HS-5 (cell line): ENCODE measurements at regions not wholly inside any gene's neighbourhood (a gene's known extent, or its start where the extent isn't known, plus 50 kb on each side); places are given as distances from the start of the nearest gene placed in this dataset.
"Not testable (repeated sequence)": the region's sequence is repeated elsewhere in the genome, so short reads cannot be mapped to it uniquely, and the experiment has no call there.

Experiments used
- DNase-seq: peaks from one replicate; pipeline ENCODE4 v3.0.0-alpha.2; 2012; ENCODE audit warnings: low read depth

DNA sequence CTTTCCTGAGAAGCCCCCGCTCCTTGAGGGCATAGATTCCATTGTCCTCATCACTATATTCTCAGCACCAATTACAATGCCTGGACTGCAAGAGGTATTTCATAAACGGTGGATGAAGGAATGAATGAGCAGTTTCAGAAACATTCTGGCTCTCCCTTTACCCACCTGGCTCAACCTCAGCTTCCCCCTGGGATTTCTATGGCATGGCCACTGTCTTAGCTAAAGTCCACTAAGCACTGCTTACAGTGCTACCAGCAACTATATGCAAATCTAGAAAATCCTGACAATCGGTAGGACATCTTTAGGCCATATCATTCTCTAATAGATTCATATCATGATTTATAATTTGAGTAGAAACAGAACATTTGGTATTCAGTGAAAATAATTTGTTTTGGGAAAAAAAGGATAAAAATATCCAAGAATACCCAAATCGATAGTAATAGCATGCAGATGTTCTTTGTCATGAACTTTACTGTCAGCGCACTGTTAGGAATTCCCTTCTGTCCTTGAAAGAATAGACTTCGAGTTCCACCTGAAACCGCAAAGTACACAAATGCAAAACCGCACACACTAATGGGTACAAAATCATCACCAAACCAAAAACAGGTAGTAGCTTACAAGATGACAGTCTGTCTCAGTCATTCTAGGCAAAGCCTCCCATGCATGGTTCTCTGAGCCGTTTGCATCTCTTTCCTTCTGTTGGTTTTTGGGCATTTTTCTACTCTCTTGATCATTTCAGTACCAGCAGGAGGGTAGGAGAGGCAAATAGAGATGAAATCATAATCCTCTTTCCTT is 303.6 kb upstream of the ID2 start:
- no peak for DNase-seq

DNA sequence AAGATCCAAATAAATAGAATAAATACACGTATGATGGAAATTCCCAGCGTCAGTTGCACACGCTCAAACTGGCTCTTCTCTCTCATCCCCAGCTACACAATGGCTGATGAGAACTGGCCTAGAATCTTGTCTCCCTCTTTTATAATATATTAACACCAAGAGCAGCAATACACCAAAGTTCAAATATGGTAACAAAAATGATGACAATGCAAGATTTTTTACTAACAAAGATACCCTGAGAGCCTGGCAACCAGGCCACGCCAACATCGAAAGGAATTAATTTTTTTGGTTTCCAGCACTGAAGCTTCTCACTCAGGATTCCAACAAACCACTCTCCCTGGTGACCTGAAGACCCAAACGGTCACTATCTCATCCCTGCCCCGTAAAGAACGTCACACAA is 302.7 kb upstream of the ID2 start:
- DNase-seq: no peak

DNA sequence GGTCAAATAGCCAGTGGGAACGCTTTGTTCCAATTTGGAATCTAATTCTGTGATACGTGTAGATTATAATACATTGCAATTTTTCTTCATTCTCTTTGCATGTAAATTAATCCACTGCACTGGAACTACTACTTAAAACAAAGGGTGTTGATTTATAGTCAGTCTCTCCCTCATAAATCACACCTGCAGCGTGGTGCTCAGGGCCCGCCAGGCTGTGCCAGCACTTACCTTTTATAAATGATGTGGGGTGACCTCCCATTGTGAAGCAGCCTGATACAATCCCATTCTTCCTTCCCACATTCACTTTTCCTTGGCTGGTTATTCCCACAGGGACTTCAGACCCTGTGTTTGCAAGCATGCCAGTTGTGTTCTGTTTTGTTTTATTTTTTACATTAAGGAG is 302.3 kb upstream of the ID2 start:
- DNase-seq: no peak

DNA sequence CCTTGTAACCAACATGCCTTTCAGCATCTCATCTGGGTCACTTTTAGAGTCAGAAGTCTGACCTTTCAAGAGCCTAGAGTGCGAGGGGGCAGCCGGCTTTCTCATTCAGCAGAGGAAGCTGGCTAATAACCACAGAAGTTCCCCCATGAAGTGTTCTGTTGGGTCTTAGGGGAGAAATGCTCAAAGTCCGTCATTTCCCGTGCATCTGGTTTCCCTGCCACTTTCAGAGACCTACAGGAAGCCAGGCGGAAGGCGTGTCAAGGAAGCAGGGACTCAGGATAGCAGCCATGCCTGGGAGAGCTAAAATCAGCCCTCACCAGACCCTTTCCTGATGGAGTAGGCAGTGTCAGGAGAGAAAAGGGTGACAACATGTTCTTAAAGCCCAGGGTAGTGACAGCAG is 301.8 kb upstream of the ID2 start:
- DNase-seq: no peak

DNA sequence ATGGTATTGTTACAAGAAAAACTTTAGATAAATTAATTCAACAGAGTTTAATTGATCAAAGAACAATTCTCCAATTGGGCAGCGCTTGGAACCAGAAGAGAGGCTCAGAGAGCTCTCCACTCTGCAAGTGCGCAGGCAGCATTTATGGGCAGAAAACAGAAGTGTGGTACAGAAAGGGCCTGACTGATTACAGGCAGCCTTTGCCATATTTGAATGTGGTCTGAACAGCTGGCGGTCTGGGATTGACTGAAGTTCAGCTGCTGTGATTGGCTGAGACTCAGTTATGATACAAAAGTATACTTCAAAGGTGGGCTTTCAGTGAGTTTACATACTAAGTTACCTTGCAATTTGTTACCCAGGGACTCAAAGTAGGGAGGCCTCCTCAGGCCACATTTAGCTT is 301.3 kb upstream of the ID2 start:
- no peak for DNase-seq

DNA sequence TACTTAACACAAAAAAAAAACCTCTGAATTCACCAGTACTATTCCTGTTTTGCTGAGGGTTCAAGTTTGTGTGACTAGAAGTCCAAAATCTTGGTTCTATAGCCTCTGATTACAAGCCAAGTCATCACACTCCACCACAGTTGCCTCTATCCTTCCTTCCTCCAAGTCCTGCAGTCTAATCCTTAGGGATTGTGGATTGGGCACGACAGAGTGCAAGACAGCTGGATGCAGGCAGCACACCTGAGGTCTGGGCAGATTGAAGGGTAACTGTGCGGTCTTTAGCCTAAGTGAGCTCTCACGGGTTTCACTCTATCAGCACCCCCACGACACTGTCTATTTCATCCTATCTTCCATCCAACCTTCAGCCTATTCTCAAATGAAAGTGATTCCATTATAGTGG is 299.4 kb upstream of the ID2 start:
- no peak for DNase-seq

DNA sequence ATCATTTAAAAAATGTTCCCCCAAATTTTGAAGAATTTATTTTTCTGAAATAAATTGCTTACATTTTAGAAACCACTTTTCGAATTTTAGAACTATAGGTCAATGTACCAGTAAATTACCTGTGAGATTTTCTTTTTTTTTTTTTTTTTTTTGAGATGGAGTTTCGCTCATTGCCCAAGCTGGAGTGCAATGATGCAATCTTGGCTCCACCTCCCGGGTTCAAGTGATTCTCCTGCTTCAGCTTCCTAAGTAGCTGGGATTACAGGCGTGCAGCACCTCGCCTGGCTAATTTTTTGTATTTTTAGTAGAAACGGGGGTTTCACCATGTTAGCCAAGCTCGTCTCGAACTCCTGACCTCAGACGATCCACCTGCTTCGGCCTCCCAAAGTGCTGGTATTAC is 295.1 kb upstream of the ID2 start:
- not testable (repeated sequence) for DNase-seq

DNA sequence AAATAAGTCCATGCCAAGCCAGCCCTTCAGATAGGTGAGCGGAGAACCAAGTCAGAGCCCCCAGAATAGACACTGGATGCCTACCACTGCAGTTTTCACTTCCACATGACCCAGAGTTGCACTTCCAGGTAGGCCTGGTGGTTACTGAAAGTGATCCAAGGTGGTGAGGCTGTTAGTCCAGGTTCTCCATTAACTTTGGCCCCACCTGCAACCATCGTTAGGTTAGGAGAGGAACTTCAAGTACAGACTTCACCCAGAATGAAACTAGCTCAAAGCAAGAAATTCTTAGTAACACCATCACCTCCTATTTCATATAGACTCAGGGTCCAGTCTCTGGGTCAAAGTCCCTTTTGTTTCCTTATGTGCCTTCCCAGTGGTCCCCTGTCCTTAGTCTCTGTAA is 293.1 kb upstream of the ID2 start:
- no peak for DNase-seq

DNA sequence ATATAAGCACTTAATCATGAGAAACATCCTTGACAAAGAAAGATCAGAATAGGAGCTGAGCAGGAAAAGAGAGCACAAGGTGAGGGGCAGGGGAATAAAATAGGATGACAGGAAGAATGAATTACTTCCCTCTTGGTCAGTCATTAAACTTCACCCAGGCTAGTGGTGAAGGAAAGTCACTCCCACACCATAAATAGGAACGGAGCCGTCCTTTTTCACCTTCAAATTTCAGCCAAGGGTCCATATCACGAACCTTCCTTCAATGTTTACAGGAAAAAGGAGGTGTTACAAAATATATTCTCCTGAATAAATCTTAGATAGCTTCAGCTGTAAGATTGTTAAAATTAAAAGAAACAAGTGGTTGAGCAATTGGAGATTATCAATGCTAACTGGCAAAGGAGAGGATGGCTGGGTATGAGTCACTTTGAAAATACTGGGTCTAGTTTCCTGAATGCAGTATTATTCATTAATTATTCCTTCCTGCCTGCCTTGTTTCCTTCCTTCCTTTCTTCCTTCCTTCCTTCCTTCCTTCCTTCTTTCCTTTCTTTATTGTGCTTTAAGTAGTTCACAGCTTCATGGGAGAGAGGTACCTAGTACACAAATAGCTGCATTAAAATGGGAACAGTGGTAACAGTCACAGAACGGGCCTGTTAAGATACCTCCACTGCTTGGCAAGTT is 292.3 kb upstream of the ID2 start:
- no peak for DNase-seq

DNA sequence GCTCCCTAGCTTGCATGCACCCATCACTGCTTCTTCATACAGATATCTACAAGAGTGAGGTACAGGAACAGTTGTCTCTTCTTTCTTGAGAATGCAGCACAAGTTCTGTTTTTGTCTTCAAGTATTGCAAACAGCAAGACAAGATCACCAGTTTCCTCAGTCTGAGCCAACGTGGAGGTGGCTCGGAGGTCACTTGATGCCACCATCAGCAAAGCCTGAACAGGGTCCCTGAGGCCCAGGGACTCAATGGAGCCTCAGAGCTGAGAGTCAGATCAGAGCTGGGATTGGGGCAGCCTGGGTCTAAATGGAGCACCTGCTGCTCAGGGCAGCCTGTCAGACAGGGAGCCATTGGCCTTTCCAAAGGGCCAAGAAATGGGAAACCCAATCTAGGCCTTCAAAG is 290.7 kb upstream of the ID2 start:
- no peak for DNase-seq

DNA sequence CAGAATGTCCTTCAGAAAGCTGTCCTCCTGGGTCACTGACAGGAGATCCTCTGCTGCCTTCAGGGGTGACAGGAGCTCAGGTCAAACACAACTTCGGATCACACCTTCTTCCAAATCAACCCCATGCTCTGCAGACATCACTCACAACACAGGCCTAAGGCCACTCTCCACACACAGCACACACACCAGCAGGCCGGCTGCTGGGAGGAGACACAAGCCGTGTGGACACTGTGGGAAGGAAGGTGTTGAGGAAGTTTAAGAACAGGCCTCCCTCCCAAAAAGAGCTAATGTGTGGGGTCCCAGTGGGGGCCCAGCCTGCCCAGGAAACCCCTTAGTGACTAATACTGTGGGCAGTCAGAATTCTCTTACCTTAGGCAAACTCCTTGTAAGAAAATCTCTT is 290.3 kb upstream of the ID2 start:
- DNase-seq: no peak

DNA sequence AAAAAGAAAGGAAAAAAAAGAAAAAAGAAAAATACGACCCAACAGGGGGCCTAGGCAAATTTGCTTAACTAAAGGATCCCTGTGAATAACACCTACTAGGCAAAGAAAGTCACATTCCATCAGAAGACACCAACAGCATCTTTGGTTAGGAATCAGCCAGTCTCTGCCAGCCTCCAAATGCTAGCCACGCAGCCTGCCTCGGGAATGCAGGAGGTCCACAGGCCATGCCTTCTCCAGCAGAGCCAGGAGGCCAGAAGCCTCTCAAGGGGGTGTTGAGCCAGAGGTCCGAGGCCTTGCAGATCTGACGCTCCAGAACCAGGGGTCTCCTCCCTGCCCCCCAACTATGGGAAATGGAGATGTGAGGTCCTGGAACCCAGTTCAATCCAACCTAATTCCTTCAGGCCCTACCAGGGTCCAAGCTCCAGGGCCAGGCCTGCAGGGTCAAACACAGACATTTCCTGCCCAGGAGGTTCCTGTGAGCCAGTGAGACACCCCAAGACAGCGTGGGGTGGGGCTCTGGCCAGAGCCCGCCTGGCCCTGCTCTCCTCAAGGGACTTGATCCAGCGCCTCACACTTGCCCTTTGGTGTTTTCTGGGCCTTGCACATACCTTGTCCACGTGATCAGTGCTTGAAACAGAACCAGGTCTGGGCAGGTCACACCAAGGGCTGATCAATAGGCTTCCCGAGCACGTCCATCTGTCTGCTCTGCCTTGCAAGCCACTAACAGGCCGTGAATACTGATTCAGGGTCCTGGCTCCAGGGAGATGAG is 289.6 kb upstream of the ID2 start:
- no peak for DNase-seq

DNA sequence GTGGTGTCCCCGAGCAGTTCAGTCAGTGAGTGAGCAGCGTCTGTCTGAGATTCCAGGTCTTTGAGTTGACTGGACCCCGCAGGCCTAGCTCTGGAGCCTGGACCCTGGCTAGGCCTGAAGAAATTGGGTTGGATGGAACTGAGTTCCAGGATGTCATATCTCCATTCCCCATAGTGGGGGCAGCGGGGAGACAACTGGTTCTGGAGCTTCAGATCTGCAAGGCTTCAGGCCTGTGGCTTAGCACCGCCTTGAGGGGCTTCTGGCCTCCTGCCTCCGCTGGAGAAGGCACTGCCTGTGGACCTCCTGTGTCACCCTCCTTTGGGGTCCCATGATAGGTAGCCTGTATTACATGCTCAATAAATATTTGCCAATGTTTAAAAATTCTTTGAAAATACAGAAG is 288.4 kb upstream of the ID2 start:
- no peak for DNase-seq

DNA sequence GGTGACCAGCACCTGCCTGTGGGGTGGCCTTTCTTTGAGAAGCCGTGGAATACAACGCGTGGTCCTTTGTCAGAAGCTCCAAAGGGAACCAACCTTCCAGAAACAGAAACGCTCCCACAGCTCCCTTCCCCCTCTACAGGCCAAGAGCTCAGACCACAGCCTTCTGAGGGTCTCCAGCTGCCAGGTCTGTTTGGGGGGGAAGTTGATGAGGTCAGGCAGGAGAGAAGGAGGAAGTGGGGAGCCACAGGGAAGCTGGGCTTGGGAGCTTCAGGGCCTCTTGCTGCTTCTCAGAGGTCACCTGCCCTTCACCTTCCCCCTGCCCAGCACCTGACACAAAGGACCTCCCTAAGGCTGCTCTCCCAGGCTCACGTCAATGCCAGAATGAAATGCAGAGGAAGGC is 287.7 kb upstream of the ID2 start:
- no peak for DNase-seq

DNA sequence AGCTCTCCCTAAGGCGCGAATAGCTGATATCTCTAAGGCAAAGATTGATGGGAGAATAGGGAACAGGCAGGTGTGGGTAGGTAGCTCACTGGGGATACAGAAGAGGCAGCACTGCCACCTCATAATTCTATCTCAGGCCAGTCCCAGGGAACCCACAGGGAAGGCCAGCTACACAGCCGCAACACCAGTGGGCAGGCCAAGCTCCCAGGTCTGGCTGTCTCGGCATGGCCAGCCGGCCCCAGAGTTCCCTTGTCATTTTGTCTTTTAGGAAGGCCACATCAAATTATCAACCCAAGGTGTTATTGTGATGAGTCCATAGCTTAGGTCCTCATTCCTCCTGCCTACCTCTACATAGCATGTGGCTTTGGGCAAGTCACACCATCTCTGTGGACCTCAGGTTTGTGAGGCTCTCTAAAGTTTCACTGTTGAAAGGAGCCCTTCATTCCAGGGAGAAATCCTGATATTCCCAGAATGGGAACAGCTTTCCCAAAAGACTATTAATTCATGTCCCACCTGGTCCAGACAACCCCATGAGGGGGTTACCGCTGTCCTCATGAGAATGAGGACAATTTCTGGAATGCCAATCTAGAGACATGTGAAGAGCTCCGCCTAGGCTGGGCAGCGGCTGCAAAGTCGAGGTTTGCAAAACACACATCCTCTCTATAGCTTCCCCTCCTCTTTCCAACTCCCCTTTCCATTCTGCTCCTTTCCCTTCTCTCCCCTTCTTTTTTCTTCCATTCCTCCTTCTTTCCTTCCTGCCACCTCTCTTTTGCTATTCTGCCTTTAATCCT is 287.1 kb upstream of the ID2 start:
- no peak for DNase-seq

DNA sequence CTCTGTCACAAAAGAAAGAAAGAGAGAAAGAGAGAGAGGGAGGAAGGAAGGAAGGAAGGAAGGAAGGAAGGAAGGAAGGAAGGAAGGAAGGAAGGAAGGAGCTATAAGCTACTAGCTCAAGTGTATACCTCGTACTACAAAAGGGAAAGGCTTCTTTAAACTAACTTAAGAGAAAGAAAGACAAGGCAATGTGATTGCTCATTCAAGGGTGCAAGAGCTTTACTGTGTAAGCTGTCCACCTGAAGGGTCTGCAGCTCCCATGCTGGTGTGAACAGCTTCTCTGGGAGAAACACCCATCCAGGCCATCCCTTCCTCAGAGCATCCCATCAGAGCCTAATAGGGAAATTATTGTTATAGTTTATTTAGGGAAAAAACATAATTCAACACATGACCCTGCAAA is 286.1 kb upstream of the ID2 start:
- no peak for DNase-seq

DNA sequence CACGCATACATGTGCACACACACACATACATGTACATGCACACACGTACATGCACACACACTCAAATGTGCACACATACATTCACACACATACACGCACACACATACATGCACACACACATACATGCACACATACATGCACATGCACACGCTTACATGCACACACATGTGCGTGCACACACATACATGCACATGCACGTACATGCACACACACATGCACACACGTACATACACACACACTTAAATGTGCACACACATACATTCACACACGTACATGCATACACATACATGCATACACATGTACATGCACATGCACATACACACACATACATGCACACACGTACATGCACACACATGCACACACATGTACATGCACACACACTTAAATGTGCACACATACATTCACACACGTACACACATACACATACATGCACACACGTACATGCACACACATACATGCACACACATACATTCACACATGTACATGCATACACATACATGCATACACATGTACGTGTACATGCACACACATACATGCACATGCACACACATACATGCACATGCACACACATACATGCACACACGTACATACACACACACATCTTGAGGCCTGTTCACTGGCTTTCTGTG is 283.7 kb upstream of the ID2 start:
- DNase-seq: no peak

DNA sequence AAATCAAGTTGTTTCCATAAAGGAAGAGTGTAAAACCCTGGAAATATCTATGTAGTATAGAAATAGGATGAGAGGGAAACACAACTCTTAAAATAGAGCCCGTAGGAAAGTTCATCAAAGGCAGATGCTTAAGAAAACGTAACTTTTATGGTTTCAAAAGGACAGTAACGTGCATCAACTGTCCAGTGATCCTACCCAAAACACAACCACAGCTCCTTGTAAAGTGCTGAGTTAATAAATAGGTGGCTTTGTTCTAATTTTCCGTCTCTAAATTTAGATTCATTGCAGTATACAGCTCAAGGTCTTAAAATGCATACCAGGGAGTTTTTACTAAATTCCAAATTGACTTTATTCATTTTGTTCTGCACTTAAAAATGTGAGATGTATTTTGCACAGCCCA is 282.1 kb upstream of the ID2 start:
- no peak for DNase-seq

DNA sequence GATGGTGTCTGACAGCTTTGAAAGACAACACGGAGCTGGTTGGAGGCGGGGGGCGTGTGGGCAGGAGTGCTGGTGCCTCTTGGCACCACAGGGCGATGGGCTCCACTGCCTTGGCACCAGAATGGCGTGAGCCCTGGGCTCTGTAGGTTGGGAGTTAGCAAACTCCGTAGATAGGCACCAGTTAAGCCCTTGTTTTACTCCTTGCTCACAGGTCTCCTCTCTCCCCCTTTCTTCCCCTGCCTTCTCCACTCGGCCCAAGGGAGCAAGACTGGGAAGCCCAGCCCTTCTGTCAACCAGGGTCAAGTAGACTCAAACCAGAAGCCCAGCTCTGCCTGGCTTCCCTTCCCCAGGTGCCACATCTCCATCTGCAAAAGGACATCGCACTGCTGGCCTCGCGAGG is 281.7 kb upstream of the ID2 start:
- DNase-seq: no peak

DNA sequence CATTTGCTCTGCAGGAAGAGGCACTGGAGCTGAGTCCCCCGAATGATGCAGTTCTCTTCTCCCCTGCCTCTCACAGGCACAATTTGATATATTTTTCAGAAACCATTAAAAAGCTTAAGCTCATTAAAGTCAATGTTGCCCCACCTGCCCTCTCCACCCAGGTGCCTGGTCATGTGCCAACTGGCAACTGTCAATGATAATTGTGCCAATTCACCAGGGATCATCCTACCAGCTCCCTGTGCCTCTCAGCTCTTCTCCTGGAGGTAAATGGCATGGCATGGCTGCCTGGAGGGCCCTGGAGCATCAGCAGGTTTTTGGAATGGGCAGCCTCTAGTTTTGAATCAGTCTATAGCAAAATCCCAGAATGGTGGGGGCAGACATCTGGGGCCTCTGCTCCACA is 279.6 kb upstream of the ID2 start:
- DNase-seq: no peak

DNA sequence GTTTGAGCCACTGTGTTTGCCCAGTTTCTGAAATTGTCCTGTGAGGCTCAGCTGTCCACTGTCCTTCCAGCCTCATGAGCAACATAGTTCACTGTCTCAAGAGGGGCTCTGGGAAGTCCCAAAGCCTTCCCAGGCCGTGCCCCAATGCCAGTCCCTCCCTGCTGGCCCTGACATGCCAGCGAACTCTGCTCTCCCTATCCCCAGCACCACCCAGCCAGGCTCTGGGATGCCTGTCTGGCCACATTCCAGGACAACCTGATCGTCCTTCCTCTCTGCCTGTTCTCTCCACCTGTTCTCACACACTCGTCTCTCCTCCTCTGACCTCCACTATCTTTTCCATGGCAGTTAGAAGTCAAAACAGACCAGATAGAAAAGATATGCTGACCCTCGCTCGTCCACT is 278.0 kb upstream of the ID2 start:
- DNase-seq: no peak

DNA sequence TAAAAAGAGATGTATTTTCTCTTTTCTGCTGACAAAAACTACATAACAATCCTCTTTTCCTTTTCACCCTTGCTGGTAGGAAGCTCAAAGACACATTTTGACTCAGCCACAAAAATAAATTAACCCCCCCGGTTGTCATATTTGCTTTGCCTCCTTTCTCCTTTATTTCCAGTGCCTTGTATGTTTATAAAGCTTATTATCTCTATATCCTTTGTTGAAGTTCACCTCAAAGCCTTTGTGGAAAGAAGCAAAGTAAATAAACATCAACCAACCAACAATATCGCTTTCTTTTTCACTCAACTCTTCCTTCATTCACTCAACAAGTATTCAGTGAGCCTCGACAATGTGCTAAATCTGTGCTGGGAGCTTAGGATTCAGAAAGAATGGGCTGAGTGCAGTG is 276.5 kb upstream of the ID2 start:
- no peak for DNase-seq
